PC-9 (cell line): ENCODE measurements at regions not wholly inside any gene's neighbourhood (a gene's known extent, or its start where the extent isn't known, plus 50 kb on each side); places are given as distances from the start of the nearest gene placed in this dataset.

ENCODE experiments used
- EZH2 ChIP-seq: fragments of 200-600 bp; sonication (generic); IDR thresholded peaks from 2 replicates; pipeline ENCODE4 v1.8.0; 2017; ENCODE audit warnings: antibody characterized with exemption, low read depth
- TF ChIP-seq, protein P1 (sequence below): fragments of 200-600 bp; sonication (generic); conservative IDR thresholded peaks from 2 replicates; pipeline ENCODE4 v1.6.1; 2017; ENCODE audit warnings: mixed run types, antibody characterized with exemption, mild to moderate bottlenecking, moderate library complexity

DNA sequence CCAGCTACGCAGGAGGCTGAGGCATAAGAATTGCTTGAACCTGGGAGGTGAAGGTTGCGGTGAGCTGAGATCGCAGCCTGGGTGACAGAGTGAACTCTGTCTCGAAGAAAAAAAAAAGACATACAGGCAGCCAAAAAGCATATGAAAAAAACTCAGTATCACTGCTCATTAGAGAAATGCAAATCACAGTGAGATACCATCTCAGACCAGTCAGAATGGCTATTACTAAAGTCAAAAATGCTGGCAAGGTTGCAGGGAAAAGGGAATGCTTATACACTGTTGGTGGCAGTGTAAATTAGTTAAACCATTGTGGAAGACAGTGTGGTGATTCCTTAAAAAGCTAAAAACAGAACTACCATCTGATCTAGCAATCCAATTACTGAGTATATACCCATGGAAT is 123.1 kb downstream of the CHIC2 start:
- TF ChIP-seq, protein P1, sequence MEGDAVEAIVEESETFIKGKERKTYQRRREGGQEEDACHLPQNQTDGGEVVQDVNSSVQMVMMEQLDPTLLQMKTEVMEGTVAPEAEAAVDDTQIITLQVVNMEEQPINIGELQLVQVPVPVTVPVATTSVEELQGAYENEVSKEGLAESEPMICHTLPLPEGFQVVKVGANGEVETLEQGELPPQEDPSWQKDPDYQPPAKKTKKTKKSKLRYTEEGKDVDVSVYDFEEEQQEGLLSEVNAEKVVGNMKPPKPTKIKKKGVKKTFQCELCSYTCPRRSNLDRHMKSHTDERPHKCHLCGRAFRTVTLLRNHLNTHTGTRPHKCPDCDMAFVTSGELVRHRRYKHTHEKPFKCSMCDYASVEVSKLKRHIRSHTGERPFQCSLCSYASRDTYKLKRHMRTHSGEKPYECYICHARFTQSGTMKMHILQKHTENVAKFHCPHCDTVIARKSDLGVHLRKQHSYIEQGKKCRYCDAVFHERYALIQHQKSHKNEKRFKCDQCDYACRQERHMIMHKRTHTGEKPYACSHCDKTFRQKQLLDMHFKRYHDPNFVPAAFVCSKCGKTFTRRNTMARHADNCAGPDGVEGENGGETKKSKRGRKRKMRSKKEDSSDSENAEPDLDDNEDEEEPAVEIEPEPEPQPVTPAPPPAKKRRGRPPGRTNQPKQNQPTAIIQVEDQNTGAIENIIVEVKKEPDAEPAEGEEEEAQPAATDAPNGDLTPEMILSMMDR = no peak
- no peak for TF ChIP-seq EZH2
